Endothelial cell of umbilical vein (primary cell): ENCODE measurements at regions not wholly inside any gene's neighbourhood (a gene's known extent, or its start where the extent isn't known, plus 50 kb on each side); places are given as distances from the start of the nearest gene placed in this dataset.

ENCODE experiments used
- BruUV-seq: library from RNA; stranded (reverse); fragments of 400-500 nt; replicated peaks from 2 replicates; lab custom pipeline; 2021; lab: Mats Ljungman, UMichigan
- CTCF ChIA-PET: fragments of 300-600, 350-600 bp; sonication (Branson Sonifier 250); formaldehyde crosslinking; loops from one replicate; lab custom pipeline; 2021; ENCODE audit warnings: antibody characterized with exemption, inconsistent platforms; lab: Charles Lee
- POLR2A ChIA-PET: fragments of 300-600, 350-600 bp; sonication (Branson Sonifier 250); formaldehyde crosslinking; loops from one replicate; lab custom pipeline; 2021; ENCODE audit warnings: antibody characterized with exemption, inconsistent platforms; lab: Charles Lee
- DNase-seq: peaks from one replicate; pipeline ENCODE4 v3.0.0-alpha.2; 2011; ENCODE audit warnings: low read depth, low spot score
- FAIRE-seq: peaks from 2 replicates; lab custom pipeline; 2011; peaks lifted over from hg19 to GRCh38; lab: Jason Lieb, UNC
- H2AFZ ChIP-seq: 2 replicates; pipeline ENCODE4 v1.6.0; 2012; ENCODE audit warnings: low read depth, low read length, control low read depth, inconsistent platforms
- H3K27ac ChIP-seq: 2 replicates; pipeline ENCODE4 v1.5.1; 2011; ENCODE audit warnings: low read depth, mild to moderate bottlenecking, control low read depth, low read length, moderate library complexity; ENCODE audit not compliant: insufficient read depth
- H3K27me3 ChIP-seq, 2 experiments: 2 replicates each; pipeline versions ENCODE4 v1.6.0 to v1.6.1; 2011; ENCODE audit warnings: low read length in 2 of 2, mixed read lengths in 1 of 2; ENCODE audit not compliant: control insufficient read depth in 2 of 2, insufficient read depth in 2 of 2
- H3K36me3 ChIP-seq, 2 experiments: 2 replicates in 1 of 2; 3 replicates in 1 of 2; pipeline ENCODE4 v1.5.1; 2011; ENCODE audit warnings: low read length in 2 of 2, mild to moderate bottlenecking in 1 of 2, moderate library complexity in 1 of 2; ENCODE audit not compliant: control insufficient read depth in 2 of 2, insufficient read depth in 2 of 2; ENCODE audit errors: extremely low read depth in 1 of 2
- H3K4me1 ChIP-seq: 3 replicates; pipeline ENCODE4 v1.5.1; 2011; ENCODE audit warnings: mild to moderate bottlenecking, low read length; ENCODE audit not compliant: control insufficient read depth, insufficient read depth; ENCODE audit errors: extremely low read depth
- H3K4me2 ChIP-seq: 2 replicates; pipeline ENCODE4 v1.6.1; 2011; ENCODE audit warnings: low read length, control low read depth, mixed read lengths; ENCODE audit not compliant: insufficient read depth
- H3K4me3 ChIP-seq, 3 experiments: fragments of 200-600 bp in 1 of 3; sonication (generic), shearing (Covaris generic) in 1 of 3; replicated peaks in 1 of 3; 2 replicates each; pipeline ENCODE4 v1.5.1; 2011 to 2016; ENCODE audit warnings: control low read depth in 3 of 3, low read length in 3 of 3, mild to moderate bottlenecking in 2 of 3, inconsistent platforms in 1 of 3, low read depth in 1 of 3, moderate library complexity in 1 of 3; ENCODE audit not compliant: insufficient read depth in 1 of 3
- H3K79me2 ChIP-seq: 2 replicates; pipeline ENCODE4 v1.6.0; 2012; ENCODE audit warnings: low read length, inconsistent platforms; ENCODE audit not compliant: control insufficient read depth, insufficient read depth
- H3K9ac ChIP-seq: replicated peaks from 2 replicates; pipeline ENCODE3; 2011; ENCODE audit warnings: low read length, control low read depth; ENCODE audit not compliant: insufficient read depth; ENCODE audit errors: extremely low read depth
- H3K9me1 ChIP-seq: replicated peaks from 3 replicates; pipeline ENCODE4 v1.6.0; 2011; ENCODE audit warnings: mild to moderate bottlenecking, low read length; ENCODE audit not compliant: control insufficient read depth, insufficient read depth; ENCODE audit errors: extremely low read depth
- H3K9me3 ChIP-seq: replicated peaks from 2 replicates; pipeline ENCODE4 v1.5.1; 2012; ENCODE audit warnings: low read length, inconsistent platforms; ENCODE audit not compliant: control insufficient read depth, insufficient read depth
- H4K20me1 ChIP-seq: replicated peaks from 2 replicates; pipeline ENCODE3; 2011; ENCODE audit warnings: mild to moderate bottlenecking, low read length; ENCODE audit not compliant: control insufficient read depth, insufficient read depth; ENCODE audit errors: extremely low read depth
- CTCF ChIP-seq, 2 donors: IDR thresholded peaks; 1 replicate in 1 of 2; 2 replicates in 1 of 2; pipeline ENCODE4 v1.5.1; 2011; ENCODE audit warnings: low read length in 2 of 2, mild to moderate bottlenecking in 2 of 2, moderate library complexity in 2 of 2, control low read depth in 1 of 2, inconsistent platforms in 1 of 2, low read depth in 1 of 2; ENCODE audit not compliant: insufficient read depth in 1 of 2; ENCODE audit errors: extremely low read depth in 1 of 2
- GATA2 ChIP-seq: IDR thresholded peaks from 2 replicates; pipeline ENCODE4 v1.7.0; 2011; ENCODE audit warnings: low read depth, mild to moderate bottlenecking, moderate library complexity, mixed read lengths, low read length; ENCODE audit not compliant: insufficient read length, insufficient read depth
- JUN ChIP-seq: IDR thresholded peaks from 2 replicates; pipeline ENCODE4 v1.6.1; 2011; ENCODE audit warnings: borderline replicate concordance, low read depth; ENCODE audit not compliant: insufficient read length, insufficient read depth
- MAX ChIP-seq: IDR thresholded peaks from 2 replicates; pipeline ENCODE4 v1.6.1; 2011; ENCODE audit not compliant: insufficient read depth, insufficient read length
- MYC ChIP-seq: IDR thresholded peaks from one replicate; pipeline ENCODE4 v1.6.1; 2011; ENCODE audit warnings: mild to moderate bottlenecking, low read depth, low read length
- dilution Hi-C: fragments of 300-500 bp; cut with MboI; formaldehyde crosslinking; loops from one replicate; pipeline ENCODE4 v1.15.0; 2019; ENCODE audit warnings: low sequenced_read_pairs; ENCODE audit not compliant: extremely low pct_ligation_motif_present
- intact Hi-C: fragments of 100-400 bp; cut with micrococcal nuclease; formaldehyde crosslinking; loops from one replicate; pipeline ENCODE4 v1.10.0; 2022

GRCh38 chr10:63866075-63866746, 345.0 kb downstream of the REEP3 start:
- H3K27ac ChIP-seq, result no peak overlapping the region
- H3K27me3 ChIP-seq, result peaks cover 23 to 25% of the 10 kb centered on the region in 2 experiments
- no peaks in the 10 kb centered on the region for H4K20me1 ChIP-seq
- CTCF ChIA-PET, result interaction anchor here (0.7 to 2.5 kb wide), 39 partner anchors 8 to 1427 kb away, joined by 3 to 58 read pairs (median 4); no protein-coding TSS in a partner anchor
- no peak overlapping the region for H3K9ac ChIP-seq
- DNase-seq (peak; percentile 61), FAIRE-seq (peak; percentile 81)
- H3K4me2 ChIP-seq, result no peak overlapping the region
- no peaks in the 10 kb centered on the region for H3K36me3 ChIP-seq
- POLR2A ChIA-PET, result no interaction called here
- no TSS peak for BruUV-seq
- intact Hi-C loops (loop anchor here (1.0 kb wide), 1 partner anchor 110 kb away; no protein-coding TSS in a partner anchor), dilution Hi-C loops (no loop called here)
- TF ChIP-seq MYC (no peak), MAX (no peak), GATA2 (no peak), CTCF (IDR thresholded peaks at IDR 0.05; ENCODE audit: extremely low read depth in 1 of 2, insufficient read depth in 1 of 2, low read depth in 1 of 2, low read length in 2 of 2) (peak; percentile 78 to 88), JUN (no peak)
- no peaks in the 10 kb centered on the region for H3K9me3 ChIP-seq
- no peaks in the 10 kb centered on the region for H3K4me1 ChIP-seq
- H3K4me3 ChIP-seq, result no peak overlapping the region
- no peaks in the 10 kb centered on the region for H3K9me1 ChIP-seq
- H3K79me2 ChIP-seq, result no peaks in the 10 kb centered on the region
- H2AFZ ChIP-seq, result no peak overlapping the region
